ENCODE measurements at regions not wholly inside any gene's neighbourhood (a gene's known extent, or its start where the extent isn't known, plus 50 kb on each side); places are given as distances from the start of the nearest gene placed in this dataset.
A peak's percentile ranks its signal among the peaks of the same experiment; 100 is the strongest.

DNA sequence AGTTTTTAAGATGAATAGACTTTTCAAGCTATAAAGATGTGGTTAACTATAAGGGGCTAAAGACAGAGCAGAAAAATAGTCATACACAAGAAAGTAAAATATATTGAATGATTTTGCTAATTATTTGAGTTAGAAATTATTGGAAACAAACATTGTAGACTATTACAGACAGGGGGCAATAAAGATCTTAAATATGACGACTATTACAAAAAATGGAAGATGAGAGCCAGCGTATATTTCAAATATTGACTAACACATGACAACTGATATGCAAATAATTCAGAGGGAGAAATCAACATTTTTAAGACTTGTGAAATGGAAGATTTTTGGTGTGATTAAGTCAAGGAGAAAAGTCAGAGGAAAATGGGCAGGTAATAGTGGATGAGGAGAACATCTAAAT, 520.2 kb upstream of the NUDT12 start:
- TF ChIP-seq EZH2 (IDR thresholded peaks at IDR 0.05) (no peak), CTCF (IDR thresholded peaks at IDR 0.05 in 2 of 3, conservative IDR thresholded peaks at IDR 0.05 in 1 of 3; ENCODE audit: borderline replicate concordance in 1 of 3, insufficient read depth in 1 of 3, low read depth in 2 of 3, low read length in 2 of 3) (0 out of 6 replicates have a peak, but pooled peaks of 2 of the 3 experiments have one; percentile 3 to 11), REST (IDR thresholded peaks at IDR 0.05; ENCODE audit: low read depth) (no peak), POLR2AphosphoS5 (IDR thresholded peaks at IDR 0.05; ENCODE audit: low read depth, low read length) (no peak)

All from HCT116 (cell line).